Body of pancreas (tissue), 4 donors: ENCODE measurements at regions not wholly inside any gene's neighbourhood (a gene's known extent, or its start where the extent isn't known, plus 50 kb on each side); places are given as distances from the start of the nearest gene placed in this dataset.

Experiments used
- POLR2A ChIP-seq, 3 donors: fragments of 450-650 bp; IDR thresholded peaks; one replicate each; pipeline ENCODE4 v1.6.1; 2016; ENCODE audit warnings: antibody characterized with exemption in 3 of 3, mild to moderate bottlenecking in 2 of 3
- TF ChIP-seq, protein P1 (sequence below), 7 experiments: fragments of 450-650 bp in 4 of 7; fragments of 200-600 bp in 3 of 7; sonication (generic) in 3 of 7; IDR thresholded peaks; one replicate each; pipeline ENCODE4 v1.5.1; 2016 to 2019; ENCODE audit warnings: antibody characterized with exemption in 7 of 7

DNA sequence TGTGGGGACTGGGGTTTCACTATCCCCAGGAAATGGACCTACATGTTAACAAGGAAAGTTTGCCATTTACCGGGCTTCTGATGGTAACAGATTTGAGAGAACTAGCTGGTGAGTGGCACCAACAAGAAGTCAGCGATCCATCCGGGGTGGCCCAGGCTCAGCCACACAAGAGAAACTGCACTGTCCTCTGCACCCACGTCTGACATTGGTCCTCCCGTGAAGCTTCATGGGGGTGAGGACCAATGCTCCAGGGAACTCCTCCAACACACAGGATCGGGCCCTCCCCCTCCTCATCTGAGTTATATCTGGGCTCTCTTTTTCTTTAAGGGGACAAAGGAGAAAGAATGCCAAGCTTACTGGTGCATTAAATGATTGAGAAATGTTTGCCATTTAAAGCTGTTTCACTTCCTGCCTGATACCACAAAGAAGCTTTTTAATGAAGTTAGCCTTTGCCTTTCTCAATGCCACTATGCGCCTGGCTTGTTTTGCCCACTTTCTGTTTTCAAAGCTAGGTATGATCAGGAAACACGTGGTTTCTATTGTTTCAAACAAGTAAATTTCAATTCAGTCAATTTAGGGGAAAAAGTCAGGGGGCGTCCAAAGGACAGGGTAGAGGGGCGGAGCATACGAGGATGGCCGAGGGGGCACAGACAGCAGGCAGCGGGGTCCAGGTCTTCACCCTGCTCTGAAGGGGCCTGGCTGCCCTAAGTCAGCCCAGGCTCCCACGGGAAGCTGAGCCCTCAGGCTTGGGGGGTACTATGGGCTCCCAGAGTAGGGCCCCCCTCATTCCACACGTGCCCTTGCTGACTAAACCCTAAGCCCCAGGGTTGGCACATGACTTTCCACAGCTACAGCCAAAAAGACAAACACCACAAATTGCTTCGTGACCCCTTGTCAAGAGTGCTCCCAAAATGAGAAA, 204.0 kb upstream of the ID2 start:
- TF ChIP-seq, protein P1, sequence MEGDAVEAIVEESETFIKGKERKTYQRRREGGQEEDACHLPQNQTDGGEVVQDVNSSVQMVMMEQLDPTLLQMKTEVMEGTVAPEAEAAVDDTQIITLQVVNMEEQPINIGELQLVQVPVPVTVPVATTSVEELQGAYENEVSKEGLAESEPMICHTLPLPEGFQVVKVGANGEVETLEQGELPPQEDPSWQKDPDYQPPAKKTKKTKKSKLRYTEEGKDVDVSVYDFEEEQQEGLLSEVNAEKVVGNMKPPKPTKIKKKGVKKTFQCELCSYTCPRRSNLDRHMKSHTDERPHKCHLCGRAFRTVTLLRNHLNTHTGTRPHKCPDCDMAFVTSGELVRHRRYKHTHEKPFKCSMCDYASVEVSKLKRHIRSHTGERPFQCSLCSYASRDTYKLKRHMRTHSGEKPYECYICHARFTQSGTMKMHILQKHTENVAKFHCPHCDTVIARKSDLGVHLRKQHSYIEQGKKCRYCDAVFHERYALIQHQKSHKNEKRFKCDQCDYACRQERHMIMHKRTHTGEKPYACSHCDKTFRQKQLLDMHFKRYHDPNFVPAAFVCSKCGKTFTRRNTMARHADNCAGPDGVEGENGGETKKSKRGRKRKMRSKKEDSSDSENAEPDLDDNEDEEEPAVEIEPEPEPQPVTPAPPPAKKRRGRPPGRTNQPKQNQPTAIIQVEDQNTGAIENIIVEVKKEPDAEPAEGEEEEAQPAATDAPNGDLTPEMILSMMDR (IDR thresholded peaks at IDR 0.05) = no peak
- no peak for TF ChIP-seq POLR2A (IDR thresholded peaks at IDR 0.05)
